ENCODE measurements at regions not wholly inside any gene's neighbourhood (a gene's known extent, or its start where the extent isn't known, plus 50 kb on each side); places are given as distances from the start of the nearest gene placed in this dataset.

DNA sequence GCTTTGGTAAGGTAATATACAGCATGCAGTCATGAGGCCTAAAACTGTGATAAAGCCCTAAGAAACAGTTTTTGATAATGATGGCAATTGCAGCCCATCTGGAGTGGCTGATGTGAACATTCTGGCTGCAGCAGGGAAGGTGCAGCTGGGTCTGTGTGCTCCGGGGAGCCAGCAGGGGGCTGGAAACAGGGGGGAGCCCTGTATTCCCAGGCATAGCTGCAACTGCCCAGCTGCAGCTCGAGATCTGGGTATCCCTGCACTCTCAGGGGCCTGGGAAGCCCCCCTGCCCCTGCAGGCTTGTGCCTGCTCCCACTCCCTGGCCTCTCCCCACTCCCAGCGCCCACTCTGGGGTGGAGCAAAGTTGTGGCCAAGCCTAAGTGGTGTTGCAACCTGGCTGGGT, 95.6 kb downstream of the RRAGB start:
- no peaks in the 10 kb centered on the region for H3K4me1 ChIP-seq (ENCODE audit: low read depth)
- intact Hi-C loops (cut with DNase I, micrococcal nuclease) = no loop called here
- H3K36me3 ChIP-seq (ENCODE audit: low read depth) = no peaks in the 10 kb centered on the region
- DNase-seq (no peak), ATAC-seq (no peak)
- no peaks in the 10 kb centered on the region for H3K9me3 ChIP-seq
- TF ChIP-seq, protein P1, sequence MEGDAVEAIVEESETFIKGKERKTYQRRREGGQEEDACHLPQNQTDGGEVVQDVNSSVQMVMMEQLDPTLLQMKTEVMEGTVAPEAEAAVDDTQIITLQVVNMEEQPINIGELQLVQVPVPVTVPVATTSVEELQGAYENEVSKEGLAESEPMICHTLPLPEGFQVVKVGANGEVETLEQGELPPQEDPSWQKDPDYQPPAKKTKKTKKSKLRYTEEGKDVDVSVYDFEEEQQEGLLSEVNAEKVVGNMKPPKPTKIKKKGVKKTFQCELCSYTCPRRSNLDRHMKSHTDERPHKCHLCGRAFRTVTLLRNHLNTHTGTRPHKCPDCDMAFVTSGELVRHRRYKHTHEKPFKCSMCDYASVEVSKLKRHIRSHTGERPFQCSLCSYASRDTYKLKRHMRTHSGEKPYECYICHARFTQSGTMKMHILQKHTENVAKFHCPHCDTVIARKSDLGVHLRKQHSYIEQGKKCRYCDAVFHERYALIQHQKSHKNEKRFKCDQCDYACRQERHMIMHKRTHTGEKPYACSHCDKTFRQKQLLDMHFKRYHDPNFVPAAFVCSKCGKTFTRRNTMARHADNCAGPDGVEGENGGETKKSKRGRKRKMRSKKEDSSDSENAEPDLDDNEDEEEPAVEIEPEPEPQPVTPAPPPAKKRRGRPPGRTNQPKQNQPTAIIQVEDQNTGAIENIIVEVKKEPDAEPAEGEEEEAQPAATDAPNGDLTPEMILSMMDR (IDR thresholded peaks at IDR 0.05) = no peak
- H3K4me3 ChIP-seq = no peak overlapping the region

DNA sequence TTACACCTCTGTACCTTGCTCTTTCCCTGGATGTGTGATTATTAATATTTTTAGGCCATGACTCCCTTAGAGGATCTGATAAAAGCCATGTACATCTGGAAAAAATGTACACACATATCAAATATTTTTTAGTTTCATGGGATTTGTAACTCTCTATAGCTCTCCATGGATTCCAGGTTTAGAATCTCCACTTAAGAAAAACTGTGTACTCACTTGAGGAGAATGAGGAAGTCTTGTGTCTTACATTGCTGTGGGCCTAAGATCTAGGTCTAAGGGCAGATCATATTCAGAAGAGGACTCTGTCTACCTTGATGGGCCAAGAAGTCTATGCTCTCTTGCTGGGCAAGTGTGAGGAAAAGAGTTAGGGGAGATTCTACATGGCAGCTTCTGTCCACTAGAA, 98.0 kb downstream of the RRAGB start:
- intact Hi-C loops (cut with DNase I, micrococcal nuclease) = no loop called here
- DNase-seq = no peak
- ATAC-seq = no peak
- Histone ChIP-seq H3K36me3 (ENCODE audit: low read depth) (no peaks in the 10 kb centered on the region), H3K4me3 (no peak overlapping the region), H3K9me3 (no peaks in the 10 kb centered on the region), H3K4me1 (ENCODE audit: low read depth) (no peaks in the 10 kb centered on the region)
- TF ChIP-seq, protein P1 (IDR thresholded peaks at IDR 0.05) = no peak

DNA sequence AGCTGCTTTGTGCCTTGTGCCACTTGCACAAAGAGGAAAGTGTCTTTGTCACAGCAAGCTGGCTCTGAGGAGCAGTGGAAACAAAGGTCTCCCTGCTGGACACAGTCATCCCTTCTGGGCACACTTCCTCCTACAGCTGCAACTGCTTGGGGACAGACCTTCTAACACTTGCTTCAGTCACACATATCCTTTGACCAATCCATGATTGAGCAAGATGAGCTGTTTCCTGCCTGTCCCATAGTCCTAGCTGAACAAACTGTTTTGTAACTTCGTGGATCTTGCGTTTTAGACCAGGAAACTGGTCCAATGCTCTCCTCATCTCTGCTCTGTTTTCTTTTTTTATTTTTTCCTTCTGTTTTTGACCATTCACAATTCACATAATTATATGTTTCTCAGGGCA, 98.5 kb downstream of the RRAGB start:
- intact Hi-C loops (cut with DNase I, micrococcal nuclease) = no loop called here
- TF ChIP-seq, protein P1 (IDR thresholded peaks at IDR 0.05) = no peak
- ATAC-seq (peak; percentile 25), DNase-seq (no peak)
- Histone ChIP-seq H3K4me3 (no peak overlapping the region), H3K9me3 (no peaks in the 10 kb centered on the region), H3K4me1 (ENCODE audit: low read depth) (no peaks in the 10 kb centered on the region), H3K36me3 (ENCODE audit: low read depth) (no peaks in the 10 kb centered on the region)

DNA sequence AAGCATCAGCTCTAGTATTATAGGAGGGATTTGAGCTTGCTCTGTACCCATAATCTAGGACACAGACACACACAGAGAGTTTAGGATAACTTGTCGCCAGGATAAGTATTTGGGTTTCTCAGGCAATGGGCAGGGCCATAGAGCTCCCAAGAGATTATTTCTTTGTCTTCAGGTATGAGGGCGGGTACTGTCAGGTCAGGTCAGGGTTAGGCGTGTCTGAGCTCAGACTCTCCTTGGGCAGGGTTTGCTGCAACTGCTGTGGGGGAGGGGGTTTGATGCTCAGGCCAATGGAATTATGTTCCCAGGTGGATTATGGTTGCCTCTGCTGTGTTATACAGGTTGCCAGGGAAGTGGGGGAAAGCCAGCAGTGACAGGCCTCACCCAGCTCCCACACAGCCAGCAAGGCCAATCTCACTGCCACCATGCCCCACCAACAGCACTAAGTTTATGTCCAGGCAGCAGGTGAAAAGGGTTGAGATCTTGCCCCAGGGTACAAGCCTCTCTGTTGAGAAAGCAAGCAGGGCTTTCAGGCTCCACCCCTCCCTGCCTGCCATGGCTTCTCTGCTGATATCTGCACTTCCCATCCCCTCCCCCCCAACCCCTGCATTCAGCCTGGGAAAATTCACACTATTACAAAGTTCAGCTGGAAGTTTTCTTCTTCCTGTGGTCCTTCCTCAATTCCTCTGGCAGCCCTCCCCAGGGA, 101.3 kb downstream of the RRAGB start:
- DNase-seq (peak in 1 of 3 donors; percentile 7), ATAC-seq (peak; percentile 44)
- Histone ChIP-seq H3K4me3 (no peak overlapping the region), H3K36me3 (ENCODE audit: low read depth) (no peaks in the 10 kb centered on the region), H3K4me1 (ENCODE audit: low read depth) (no peaks in the 10 kb centered on the region), H3K9me3 (no peaks in the 10 kb centered on the region)
- TF ChIP-seq, protein P1 (IDR thresholded peaks at IDR 0.05) = no peak
- intact Hi-C loops (cut with DNase I, micrococcal nuclease) = no loop called here

DNA sequence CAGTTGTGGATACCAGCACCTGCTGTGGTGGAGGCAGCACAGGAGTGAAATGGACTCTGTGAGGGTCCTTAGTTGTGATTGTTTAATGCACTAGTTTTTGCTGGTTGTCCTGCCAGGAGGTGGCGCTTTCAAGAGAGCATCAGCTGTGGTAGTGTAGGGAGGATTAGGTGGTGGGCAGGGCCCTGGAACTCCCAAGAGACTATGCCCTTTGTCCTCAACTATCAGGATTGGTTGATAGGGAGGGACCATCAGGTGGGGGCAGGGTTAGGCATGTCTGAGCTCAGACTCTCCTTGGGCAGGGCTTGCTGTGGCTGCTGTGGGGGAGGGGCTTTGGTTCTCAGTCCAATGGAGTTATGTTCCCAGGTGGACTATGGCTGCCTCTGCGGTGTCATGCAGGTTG, 121.9 kb downstream of the RRAGB start:
- Histone ChIP-seq H3K4me3 (no peak overlapping the region), H3K4me1 (ENCODE audit: low read depth) (no peaks in the 10 kb centered on the region), H3K9me3 (no peaks in the 10 kb centered on the region), H3K36me3 (ENCODE audit: low read depth) (no peaks in the 10 kb centered on the region)
- DNase-seq (peak in 2 of 3 donors; percentile 56 to 71), ATAC-seq (peak; percentile 88)
- TF ChIP-seq, protein P1 (IDR thresholded peaks at IDR 0.05) = no peak
- intact Hi-C loops (cut with DNase I, micrococcal nuclease) = no loop called here
